Activated naive CD8-positive, alpha-beta T cell treated with anti-CD3 and anti-CD28 coated beads, Interleukin-2, amount 50 U/mL, for 24 hours (primary cell): ENCODE measurements at regions not wholly inside any gene's neighbourhood (a gene's known extent, or its start where the extent isn't known, plus 50 kb on each side); places are given as distances from the start of the nearest gene placed in this dataset.
"Not testable (repeated sequence)": the region's sequence is repeated elsewhere in the genome, so short reads cannot be mapped to it uniquely, and the experiment has no call there.

Experiments
- ATAC-seq: fragments of 150-1000 bp; cut with Tn5 transposase; one replicate; pipeline ENCODE4 v1.10.0; 2021
- DNase-seq: peaks from one replicate; pipeline ENCODE4 v3.0.0; 2021
- H3K27ac Mint-ChIP-seq: one replicate; pipeline ENCODE4 v1.8.0; 2021; ENCODE audit warnings: mild to moderate bottlenecking, mixed read lengths
- H3K27me3 Mint-ChIP-seq: one replicate; pipeline ENCODE4 v1.8.0; 2021; ENCODE audit warnings: mixed read lengths
- H3K36me3 Mint-ChIP-seq: one replicate; pipeline ENCODE4 v1.8.0; 2021; ENCODE audit warnings: low read depth, mixed read lengths
- H3K4me1 Mint-ChIP-seq: one replicate; pipeline ENCODE4 v1.8.0; 2021; ENCODE audit warnings: mixed read lengths
- H3K4me3 Mint-ChIP-seq: one replicate; pipeline ENCODE4 v1.8.0; 2021; ENCODE audit warnings: mild to moderate bottlenecking, moderate library complexity, mixed read lengths
- H3K9me3 Mint-ChIP-seq: one replicate; pipeline ENCODE4 v1.8.0; 2021; ENCODE audit warnings: mixed read lengths

- Mint-ChIP-seq H3K4me1 (no peaks in the 10 kb centered on the region), H3K27ac (no peak overlapping the region), H3K36me3 (no peaks in the 10 kb centered on the region), H3K4me3 (no peak overlapping the region), H3K27me3 (no peaks in the 10 kb centered on the region), H3K9me3 (peaks cover 25% of the 10 kb centered on the region)
- ATAC-seq (no peak), DNase-seq (no peak)
Measured at GRCh38 chr12:78376257-78376656, 488.3 kb upstream of the SYT1 start.

DNA sequence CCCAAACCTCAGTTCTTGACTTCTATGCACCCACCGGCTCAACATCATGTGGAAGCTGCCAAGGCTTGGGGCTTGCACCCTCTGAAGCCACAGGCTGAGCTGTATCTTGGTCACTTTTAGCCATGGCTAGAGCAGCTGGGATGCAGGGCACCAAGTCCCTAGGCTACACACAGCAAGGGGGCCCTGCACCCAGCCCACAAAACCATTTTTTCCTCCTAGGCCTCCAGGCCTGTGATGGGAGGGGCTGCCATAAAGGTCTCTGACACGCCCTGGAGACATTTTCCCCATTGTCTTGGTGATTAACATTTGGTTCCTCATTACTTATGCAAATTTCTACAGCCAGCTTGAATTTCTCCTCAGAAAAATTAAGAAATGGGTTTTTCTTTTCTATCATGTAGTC is 485.5 kb upstream of the SYT1 start:
- not testable (repeated sequence) for H3K27ac Mint-ChIP-seq, H3K36me3 Mint-ChIP-seq, H3K27me3 Mint-ChIP-seq, DNase-seq, ATAC-seq, H3K4me1 Mint-ChIP-seq, H3K4me3 Mint-ChIP-seq
- H3K9me3 Mint-ChIP-seq, result peaks cover 27% of the 10 kb centered on the region

GRCh38 chr12:78383414-78383813 is 481.2 kb upstream of the SYT1 start:
- no peaks in the 10 kb centered on the region for H3K36me3 Mint-ChIP-seq
- ATAC-seq (no peak), DNase-seq (no peak)
- no peaks in the 10 kb centered on the region for H3K4me1 Mint-ChIP-seq
- no peak overlapping the region for H3K4me3 Mint-ChIP-seq
- H3K27ac Mint-ChIP-seq, result no peak overlapping the region
- peaks cover 20% of the 10 kb centered on the region for H3K9me3 Mint-ChIP-seq
- no peaks in the 10 kb centered on the region for H3K27me3 Mint-ChIP-seq

DNA sequence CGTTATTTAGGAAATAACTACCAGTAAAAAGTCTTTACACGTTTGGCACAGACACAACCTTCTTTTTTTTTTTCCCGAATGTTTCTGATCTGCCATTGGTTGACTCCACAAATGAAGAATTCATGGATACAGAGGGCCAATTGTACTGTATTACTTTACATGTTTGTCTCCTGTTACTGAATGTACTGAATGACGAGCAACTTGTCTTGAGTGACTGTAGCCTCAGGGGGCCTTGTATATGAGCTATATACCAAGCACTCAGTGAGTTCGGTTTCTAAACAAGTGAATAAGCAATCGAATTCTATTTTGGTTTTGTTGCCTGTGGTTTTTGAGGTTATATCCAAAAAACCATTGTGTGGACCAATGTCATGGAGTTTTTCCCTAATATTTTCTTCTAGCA is 480.0 kb upstream of the SYT1 start:
- Mint-ChIP-seq H3K36me3 (no peaks in the 10 kb centered on the region), H3K4me3 (no peak overlapping the region), H3K4me1 (no peaks in the 10 kb centered on the region), H3K27me3 (no peaks in the 10 kb centered on the region), H3K27ac (no peak overlapping the region), H3K9me3 (peaks cover 16% of the 10 kb centered on the region)
- ATAC-seq (no peak), DNase-seq (no peak)

- H3K4me1 Mint-ChIP-seq, result no peaks in the 10 kb centered on the region
- no peak for ATAC-seq
- no peak for DNase-seq
- H3K36me3 Mint-ChIP-seq, result no peaks in the 10 kb centered on the region
- no peaks in the 10 kb centered on the region for H3K27me3 Mint-ChIP-seq
- peaks cover 8% of the 10 kb centered on the region for H3K9me3 Mint-ChIP-seq
- H3K4me3 Mint-ChIP-seq, result no peak overlapping the region
- H3K27ac Mint-ChIP-seq, result no peak overlapping the region
Measured at GRCh38 chr12:78385541-78385940, 479.0 kb upstream of the SYT1 start.

- Mint-ChIP-seq H3K27ac (no peak overlapping the region), H3K4me1 (no peaks in the 10 kb centered on the region)
Measured at GRCh38 chr12:78386871-78387270, 477.7 kb upstream of the SYT1 start.

DNA sequence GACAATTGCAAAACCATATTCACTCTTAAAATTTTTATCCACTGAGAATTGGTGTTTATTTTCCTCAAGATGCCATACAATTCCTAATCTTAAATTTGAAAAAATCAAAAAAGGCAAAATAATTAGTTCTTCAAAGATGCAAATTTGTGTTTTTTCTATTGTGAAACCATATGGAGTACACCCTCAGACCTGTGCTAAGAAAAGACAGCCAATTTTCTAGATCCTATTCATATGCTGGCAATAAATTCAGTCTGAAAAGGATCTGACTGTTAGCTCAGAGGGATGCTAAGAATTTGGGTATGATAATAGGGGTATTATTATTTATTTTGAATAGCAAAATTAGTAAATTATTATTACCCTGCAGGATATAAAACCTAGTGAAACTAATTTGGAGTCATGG is 476.9 kb upstream of the SYT1 start:
- H3K27ac Mint-ChIP-seq, result no peak overlapping the region
- no peaks in the 10 kb centered on the region for H3K27me3 Mint-ChIP-seq
- H3K4me3 Mint-ChIP-seq, result no peak overlapping the region
- no peaks in the 10 kb centered on the region for H3K4me1 Mint-ChIP-seq
- no peak for DNase-seq
- no peak for ATAC-seq
- peaks cover 6% of the 10 kb centered on the region for H3K9me3 Mint-ChIP-seq
- no peaks in the 10 kb centered on the region for H3K36me3 Mint-ChIP-seq

More at GRCh38 chr12:78386871-78387270, 477.7 kb upstream of the SYT1 start:
- Mint-ChIP-seq H3K27me3 (no peaks in the 10 kb centered on the region), H3K9me3 (peaks cover 8% of the 10 kb centered on the region), H3K36me3 (no peaks in the 10 kb centered on the region), H3K4me3 (no peak overlapping the region)
- ATAC-seq, result no peak
- no peak for DNase-seq

DNA sequence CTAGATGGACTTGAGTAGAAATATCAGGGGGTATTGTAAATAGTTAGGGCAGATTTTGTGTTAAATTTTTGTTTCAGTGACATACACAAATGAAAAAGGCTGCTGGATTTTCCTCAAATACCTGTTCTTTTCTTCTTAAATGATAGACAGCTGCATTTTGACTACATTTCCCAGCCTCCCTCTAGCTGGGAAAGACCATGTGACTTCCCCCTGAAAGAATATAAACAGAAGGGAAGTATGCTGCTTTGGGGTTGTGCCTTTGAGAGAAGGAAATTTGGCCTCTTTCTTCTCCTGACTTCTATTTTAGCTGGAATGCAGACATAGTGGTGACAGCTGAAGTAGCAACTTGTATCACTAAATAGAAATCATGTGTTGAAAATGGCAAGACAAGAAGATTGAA is 476.1 kb upstream of the SYT1 start:
- no peaks in the 10 kb centered on the region for H3K4me1 Mint-ChIP-seq
- no peak overlapping the region for H3K27ac Mint-ChIP-seq
- no peaks in the 10 kb centered on the region for H3K36me3 Mint-ChIP-seq
- H3K9me3 Mint-ChIP-seq, result peaks cover 4% of the 10 kb centered on the region
- no peak for DNase-seq
- H3K4me3 Mint-ChIP-seq, result no peak overlapping the region
- no peak for ATAC-seq
- H3K27me3 Mint-ChIP-seq, result no peaks in the 10 kb centered on the region

DNA sequence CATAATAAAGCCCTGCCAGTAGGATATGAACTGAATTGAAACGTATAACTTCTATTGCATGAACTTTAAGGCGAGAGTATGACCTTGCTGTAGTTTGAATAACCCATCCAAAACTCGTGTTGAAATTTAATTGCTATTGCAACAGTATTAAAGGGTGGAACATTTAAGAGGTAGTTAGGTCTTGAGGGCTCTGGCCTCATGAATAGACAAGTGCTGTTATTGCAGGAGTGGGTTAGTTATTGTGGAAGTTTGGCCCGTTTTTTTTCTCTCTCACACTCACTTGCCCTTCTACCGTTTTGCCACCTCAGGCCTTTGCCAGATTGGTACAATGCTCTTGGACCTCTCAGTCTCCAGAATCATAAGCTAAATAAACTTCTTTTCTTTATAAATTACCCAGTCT is 473.7 kb upstream of the SYT1 start:
- no peak overlapping the region for H3K27ac Mint-ChIP-seq
- H3K27me3 Mint-ChIP-seq, result no peaks in the 10 kb centered on the region
- ATAC-seq (no peak), DNase-seq (no peak)
- H3K4me3 Mint-ChIP-seq, result no peak overlapping the region
- no peaks in the 10 kb centered on the region for H3K9me3 Mint-ChIP-seq
- H3K4me1 Mint-ChIP-seq, result no peaks in the 10 kb centered on the region
- H3K36me3 Mint-ChIP-seq, result no peaks in the 10 kb centered on the region

GRCh38 chr12:78392918-78393317 is 471.7 kb upstream of the SYT1 start:
- Mint-ChIP-seq H3K27me3 (no peaks in the 10 kb centered on the region), H3K9me3 (peaks cover 1% of the 10 kb centered on the region)
- DNase-seq, result no peak

GRCh38 chr12:78395961-78396360 is 468.6 kb upstream of the SYT1 start:
- Mint-ChIP-seq H3K4me1 (no peaks in the 10 kb centered on the region), H3K27me3 (no peaks in the 10 kb centered on the region)

More at GRCh38 chr12:78392918-78393317, 471.7 kb upstream of the SYT1 start:
- no peak overlapping the region for H3K27ac Mint-ChIP-seq
- no peaks in the 10 kb centered on the region for H3K36me3 Mint-ChIP-seq
- no peaks in the 10 kb centered on the region for H3K4me1 Mint-ChIP-seq
- H3K4me3 Mint-ChIP-seq, result no peak overlapping the region
- no peak for ATAC-seq

GRCh38 chr12:78396538-78396937 is 468.0 kb upstream of the SYT1 start:
- Mint-ChIP-seq H3K27ac (no peak overlapping the region), H3K27me3 (no peaks in the 10 kb centered on the region), H3K9me3 (peaks cover 4% of the 10 kb centered on the region), H3K36me3 (no peaks in the 10 kb centered on the region), H3K4me1 (no peaks in the 10 kb centered on the region), H3K4me3 (no peak overlapping the region)
- ATAC-seq (no peak), DNase-seq (no peak)

More at GRCh38 chr12:78395961-78396360, 468.6 kb upstream of the SYT1 start:
- ATAC-seq (no peak), DNase-seq (no peak)
- Mint-ChIP-seq H3K36me3 (no peaks in the 10 kb centered on the region), H3K27ac (no peak overlapping the region), H3K4me3 (no peak overlapping the region), H3K9me3 (peaks cover 4% of the 10 kb centered on the region)

DNA sequence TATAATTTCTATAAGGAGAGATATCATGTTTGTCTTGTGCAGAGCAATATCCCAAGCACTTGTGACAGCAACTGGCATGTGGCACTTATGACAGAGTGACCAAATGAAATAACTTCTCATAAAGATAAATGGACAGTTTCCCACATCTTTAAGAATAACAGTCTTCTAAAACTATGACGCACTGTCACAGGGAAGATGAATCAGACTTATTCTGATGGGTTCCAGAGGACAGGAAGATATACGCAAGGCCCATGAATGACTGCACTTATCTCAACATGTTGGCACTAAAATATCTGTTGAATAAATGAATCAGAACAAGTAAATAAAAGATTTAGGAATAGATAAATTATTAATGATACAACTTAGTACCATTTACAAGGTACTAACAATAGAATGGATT is 465.8 kb upstream of the SYT1 start:
- no peak overlapping the region for H3K27ac Mint-ChIP-seq
- H3K9me3 Mint-ChIP-seq, result peaks cover 4% of the 10 kb centered on the region
- H3K4me1 Mint-ChIP-seq, result no peaks in the 10 kb centered on the region
- no peaks in the 10 kb centered on the region for H3K27me3 Mint-ChIP-seq
- no peak overlapping the region for H3K4me3 Mint-ChIP-seq
- no peak for ATAC-seq
- DNase-seq, result no peak
- H3K36me3 Mint-ChIP-seq, result no peaks in the 10 kb centered on the region

- H3K27ac Mint-ChIP-seq, result no peak overlapping the region
- H3K27me3 Mint-ChIP-seq, result no peaks in the 10 kb centered on the region
- peaks cover 4% of the 10 kb centered on the region for H3K9me3 Mint-ChIP-seq
- no peaks in the 10 kb centered on the region for H3K36me3 Mint-ChIP-seq
- H3K4me1 Mint-ChIP-seq, result no peaks in the 10 kb centered on the region
- DNase-seq, result no peak
- ATAC-seq, result no peak
- H3K4me3 Mint-ChIP-seq, result no peak overlapping the region
Measured at GRCh38 chr12:78402366-78403134, 462.0 kb upstream of the SYT1 start.

GRCh38 chr12:78403136-78403535 is 461.4 kb upstream of the SYT1 start:
- ATAC-seq (no peak), DNase-seq (no peak)
- H3K27me3 Mint-ChIP-seq, result no peaks in the 10 kb centered on the region
- no peak overlapping the region for H3K4me3 Mint-ChIP-seq
- H3K36me3 Mint-ChIP-seq, result no peaks in the 10 kb centered on the region
- H3K27ac Mint-ChIP-seq, result no peak overlapping the region
- H3K4me1 Mint-ChIP-seq, result no peaks in the 10 kb centered on the region
- H3K9me3 Mint-ChIP-seq, result peaks cover under 1% of the 10 kb centered on the region

DNA sequence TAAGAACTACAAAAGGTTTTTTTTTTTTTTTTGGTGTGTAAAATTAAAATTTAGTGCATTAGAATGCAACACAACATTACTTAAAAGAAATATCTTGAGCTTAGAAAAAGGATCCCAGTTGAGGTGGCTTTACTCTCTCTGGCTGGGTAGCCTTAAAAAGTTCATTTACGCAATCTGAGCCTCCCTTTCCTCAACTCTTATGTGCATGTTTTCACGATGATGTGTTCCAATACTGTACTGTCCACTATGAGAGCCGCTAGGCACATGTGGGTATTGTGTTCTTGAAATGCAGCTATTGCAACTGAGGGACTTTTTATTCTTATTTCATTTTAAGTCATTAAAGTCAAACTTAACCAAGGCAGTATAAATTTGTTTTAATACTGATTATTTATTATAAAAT is 460.9 kb upstream of the SYT1 start:
- Mint-ChIP-seq H3K9me3 (no peaks in the 10 kb centered on the region), H3K36me3 (no peaks in the 10 kb centered on the region), H3K4me3 (no peak overlapping the region), H3K27me3 (no peaks in the 10 kb centered on the region), H3K27ac (no peak overlapping the region), H3K4me1 (no peaks in the 10 kb centered on the region)
- no peak for DNase-seq
- no peak for ATAC-seq
